ENCODE measurements at regions not wholly inside any gene's neighbourhood (a gene's known extent, or its start where the extent isn't known, plus 50 kb on each side); places are given as distances from the start of the nearest gene placed in this dataset.

- no peak for DNase-seq
Measured at GRCh38 chr9:81390792-81391456, 298.4 kb downstream of the TLE1 start.

DNA sequence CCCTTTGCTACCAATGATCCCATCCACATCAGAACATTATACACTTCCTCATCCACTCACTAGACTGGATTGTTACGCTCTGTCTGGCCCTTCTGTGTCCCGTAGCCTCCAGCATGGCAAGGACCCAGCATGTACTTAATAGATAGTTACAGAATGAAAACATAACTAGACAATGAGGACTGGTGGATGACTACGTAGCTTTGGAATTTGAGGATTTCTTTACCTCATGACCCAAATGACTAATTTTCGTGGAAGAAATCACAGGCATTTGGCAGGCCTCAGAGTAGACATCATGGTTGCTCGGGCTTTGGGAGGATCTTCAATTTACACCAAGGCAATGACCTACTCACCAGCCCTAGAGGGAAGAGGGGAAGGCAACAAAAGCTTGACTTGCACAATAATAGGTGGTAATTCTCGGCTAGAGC lies 299.8 kb downstream of the TLE1 start:
- DNase-seq = peak; percentile 48

GRCh38 chr9:81388831-81389230 lies 300.5 kb downstream of the TLE1 start:
- DNase-seq = no peak

DNA sequence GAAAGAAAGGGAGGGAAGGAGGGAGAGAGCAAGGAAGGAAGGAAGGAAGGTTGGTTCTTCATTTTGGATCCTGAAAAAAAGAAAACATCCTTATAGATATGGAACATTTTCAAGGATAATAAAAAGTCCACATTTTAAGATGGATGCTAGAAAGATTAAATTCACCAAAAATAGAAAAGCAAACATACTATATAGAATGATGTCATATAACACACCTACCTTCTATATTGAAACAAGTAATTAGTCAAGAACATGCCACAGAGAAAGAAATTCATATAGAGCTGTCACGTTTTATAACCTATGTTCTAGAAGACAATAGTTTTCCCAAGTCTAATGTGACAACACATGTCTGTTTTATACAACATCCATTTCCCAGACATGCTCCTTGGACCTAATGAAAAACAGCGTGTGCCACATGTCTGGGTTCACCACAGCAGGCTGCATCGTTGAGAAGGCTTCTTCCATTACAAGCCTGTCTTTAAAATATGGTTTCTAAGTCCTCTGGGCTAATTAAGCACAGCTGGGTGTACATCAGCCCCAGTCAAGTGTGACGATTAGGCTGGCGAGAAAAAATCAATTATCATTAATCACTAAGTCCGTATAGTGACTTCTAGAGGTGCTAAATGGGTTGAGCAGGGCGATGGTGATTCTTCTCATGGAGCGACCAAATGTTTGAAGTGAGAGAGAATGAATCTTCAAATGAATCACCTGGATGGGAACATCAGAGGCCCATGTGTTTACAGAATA lies 301.8 kb downstream of the TLE1 start:
- no peak for DNase-seq

GRCh38 chr9:81384911-81385310 lies 304.4 kb downstream of the TLE1 start:
- DNase-seq = no peak

DNA sequence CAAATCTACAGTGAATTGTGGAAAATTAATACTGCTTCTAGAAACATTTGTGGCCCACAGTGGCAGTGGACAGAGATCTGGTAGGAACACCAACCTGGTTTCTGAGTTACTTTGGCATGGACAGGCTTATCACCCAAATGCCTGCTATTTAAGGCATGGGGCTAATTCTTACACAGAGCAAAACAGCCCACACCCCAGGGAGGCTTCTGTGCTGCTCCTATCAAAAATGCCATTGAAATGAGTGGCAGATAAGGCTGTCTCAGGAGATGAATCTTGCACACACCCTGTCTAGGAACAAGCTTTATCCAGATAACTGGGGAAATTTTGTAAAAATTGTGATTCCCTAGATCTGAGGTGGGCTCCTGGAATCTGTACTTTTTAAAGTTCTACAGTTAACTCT lies 307.1 kb downstream of the TLE1 start:
- no peak for DNase-seq

DNA sequence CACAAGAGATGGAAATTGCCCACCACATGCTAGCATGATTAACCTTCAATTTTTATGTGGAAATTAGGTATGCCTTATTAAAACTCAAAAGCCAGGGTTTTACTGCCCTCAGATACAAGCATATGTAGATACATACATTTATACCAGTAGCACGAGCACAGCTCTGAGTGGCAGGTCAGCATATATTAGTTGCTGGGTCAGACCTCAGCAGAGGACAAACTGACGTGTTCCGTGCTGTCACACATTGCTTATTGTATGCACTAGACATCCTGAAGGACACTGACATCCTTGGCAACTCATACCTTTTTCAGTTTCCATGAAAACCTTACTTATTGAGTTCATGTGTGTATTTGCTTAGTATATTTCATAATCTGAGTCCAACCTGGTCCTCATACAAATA lies 307.7 kb downstream of the TLE1 start:
- DNase-seq = no peak

DNA sequence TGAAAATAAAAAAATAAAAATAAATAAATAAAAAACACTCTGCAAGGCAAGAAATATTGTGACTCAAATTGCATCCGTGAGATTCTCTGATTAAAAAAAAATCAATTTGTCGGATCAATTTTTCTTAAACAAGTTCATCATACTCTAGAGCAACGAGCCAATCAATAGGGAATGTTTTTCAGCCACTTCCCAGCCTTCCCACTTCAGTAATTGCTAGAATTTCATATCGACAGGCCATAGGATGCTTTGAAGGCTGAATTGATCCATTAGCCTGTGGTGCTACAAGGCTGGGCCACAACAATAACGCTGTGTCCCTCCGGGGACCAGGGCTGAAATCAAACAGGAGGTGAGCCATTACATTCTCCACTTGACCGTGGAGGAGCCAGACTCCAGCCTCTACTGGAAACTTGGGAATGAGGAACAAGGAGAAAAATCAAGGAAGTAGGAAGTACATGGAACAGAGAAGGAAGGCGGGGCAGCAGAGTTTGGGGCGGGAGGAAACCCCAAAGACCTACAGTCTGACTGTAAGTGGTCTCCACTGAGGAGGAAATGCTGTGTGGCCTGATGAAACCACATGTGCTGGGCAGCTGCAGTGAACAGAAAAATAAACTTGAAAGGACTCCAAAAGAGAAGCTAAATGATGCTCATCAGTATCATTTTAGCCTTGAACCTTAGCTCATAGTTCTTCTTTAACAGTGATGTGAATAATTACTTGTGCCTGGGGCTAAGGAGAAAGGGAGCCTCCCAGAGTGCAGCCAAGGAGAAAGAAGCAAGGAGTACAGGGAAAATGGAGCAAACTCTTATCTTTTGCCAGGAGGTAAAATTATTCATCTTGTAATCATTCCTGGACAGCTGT lies 308.6 kb downstream of the TLE1 start:
- no peak for DNase-seq

DNA sequence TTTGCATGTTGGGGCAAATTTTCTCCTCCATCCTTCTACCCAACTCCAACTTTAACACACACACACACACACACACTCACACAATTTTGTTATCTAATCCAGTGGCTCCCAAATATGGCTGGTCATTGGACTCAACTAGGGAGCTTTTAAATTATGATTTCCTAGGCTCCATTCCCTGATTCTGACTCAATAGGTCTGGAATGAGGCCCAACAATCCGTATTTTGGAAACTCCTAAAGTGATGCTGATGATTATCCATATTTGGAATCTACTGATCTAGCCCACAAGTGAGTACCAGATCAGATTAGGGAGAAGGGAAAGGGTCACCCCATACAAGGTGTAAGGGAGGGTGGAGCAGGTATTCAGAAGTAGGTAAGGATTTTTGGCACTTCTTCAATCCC lies 309.7 kb downstream of the TLE1 start:
- DNase-seq = no peak

GRCh38 chr9:81377921-81378320 lies 311.4 kb downstream of the TLE1 start:
- DNase-seq = no peak

- DNase-seq = no peak
Measured at GRCh38 chr9:81377320-81377719, 312.0 kb downstream of the TLE1 start.

DNA sequence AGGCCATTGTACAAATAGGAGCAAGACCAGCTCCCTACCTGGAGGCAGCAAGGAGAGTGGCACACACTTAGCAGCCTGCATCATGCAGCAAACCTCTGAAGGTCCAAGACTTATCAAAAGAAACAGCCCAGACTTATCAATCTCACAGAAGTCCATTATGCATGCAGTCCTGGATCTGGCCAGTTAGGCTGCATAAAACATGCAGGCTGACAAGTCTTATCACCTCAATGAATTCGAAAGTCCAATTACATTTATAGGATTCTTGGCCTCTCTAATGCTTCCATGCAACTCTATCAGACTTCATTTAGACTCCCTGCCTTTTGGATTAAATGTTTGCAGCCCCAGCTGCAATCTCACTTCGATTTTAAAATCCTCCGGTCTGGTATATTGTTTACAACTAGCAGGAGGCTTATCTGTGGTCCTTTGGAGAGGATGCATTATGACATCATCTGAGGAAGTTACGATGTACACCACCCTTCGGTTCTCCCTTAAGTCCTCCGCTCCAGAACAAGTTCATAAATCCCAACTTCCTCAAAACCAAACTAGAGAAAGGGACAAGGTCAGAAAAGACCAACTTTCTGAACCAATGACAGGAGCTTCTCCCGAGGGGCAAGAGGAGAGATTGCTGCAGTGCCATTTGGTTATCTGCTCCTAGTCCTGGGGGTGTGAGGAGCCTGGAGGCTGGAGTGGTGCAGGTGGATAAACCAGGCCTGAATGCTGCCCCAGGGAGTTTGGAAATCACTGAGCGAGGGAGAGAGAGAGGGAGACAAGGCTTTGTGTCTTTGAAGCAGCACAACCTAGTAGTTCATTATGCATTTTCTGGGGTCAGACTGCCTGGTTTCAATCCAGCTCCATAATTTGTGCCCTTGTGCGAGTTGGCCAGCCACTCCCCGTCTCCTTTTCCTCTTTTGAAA lies 313.9 kb downstream of the TLE1 start:
- no peak for DNase-seq

GRCh38 chr9:81374459-81375186 lies 314.7 kb downstream of the TLE1 start:
- no peak for DNase-seq

DNA sequence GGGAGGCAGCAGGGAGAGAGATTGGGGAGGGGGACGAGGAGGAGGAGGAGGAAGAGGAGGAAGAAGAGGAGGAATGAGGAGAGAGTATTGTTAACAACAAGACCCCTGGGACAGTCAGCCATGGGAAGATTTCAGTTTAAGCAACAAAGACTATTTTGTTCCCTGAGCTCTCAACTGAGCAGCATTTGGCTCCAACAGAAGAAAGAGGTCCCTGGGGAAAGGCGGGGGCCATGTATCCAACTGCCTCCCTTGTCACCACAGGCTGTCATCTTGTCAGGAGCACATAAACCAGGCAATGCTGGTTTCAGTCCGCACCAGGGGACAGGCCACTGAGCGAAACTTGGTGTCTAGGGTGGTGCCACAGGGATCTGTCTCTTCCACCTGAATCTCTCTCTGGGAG lies 316.1 kb downstream of the TLE1 start:
- DNase-seq = no peak

DNA sequence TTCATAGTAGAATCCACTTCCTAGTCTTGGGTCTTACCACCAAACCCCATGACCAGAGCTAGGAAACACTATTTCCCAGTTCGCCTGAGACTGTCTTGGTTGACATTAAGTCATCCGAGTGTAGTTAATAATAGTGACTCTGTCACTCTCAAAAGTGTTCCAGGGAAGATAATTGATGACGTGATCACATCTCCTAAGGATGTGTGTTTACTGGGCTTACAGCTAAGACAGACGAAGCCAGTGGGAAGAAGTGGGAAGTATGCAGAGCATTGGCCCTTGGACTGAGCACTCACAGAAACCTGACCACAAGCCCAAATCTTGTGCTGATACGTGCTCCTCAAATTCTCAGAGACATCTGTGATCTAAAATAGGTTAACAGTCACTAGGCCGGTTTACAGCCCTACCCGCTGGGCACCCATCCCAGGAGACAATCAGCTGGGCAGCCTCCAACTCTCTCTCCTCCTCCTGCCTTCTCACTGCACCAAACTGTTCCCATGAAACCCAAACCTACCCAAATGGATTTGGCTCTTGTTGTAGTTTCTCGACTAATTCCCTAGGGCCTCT lies 316.6 kb downstream of the TLE1 start:
- DNase-seq = no peak

DNA sequence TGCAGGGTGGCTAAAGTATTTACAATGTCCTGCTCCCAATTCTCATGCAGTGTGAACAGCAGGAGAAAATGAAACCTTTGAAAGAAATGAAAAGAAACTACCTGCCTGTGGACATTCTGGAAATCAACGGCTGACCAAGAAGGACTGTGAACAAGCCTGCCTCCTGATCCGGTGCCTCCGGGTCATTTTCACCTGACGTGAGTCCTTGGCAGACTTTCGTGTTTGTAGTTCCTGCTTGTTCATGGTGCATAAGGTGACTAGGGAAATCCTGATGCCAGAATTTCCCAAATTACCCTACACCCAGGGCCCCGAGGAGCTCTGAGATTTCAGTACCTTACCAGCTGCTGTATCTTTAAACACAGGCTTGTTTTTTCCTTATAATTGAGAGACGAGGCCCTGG lies 317.5 kb downstream of the TLE1 start:
- DNase-seq = no peak

DNA sequence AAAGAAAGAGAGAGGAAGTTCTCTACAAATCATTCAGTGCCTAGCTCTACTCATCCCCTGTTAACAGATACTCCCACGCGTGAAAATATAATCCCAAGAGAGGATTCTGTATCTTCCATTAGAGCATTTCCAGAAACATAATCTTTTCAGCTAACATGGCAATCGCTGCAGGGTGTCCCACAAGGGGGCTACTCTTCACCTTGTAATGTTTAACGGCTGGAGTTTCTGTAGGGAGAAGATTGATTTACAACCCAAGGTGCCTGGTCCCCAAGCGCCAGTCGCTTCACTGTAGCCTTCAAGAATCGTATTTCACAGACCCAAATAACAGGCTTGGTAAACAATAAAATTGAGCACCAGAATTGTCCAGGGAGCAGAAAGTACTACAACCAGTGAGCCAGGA lies 318.7 kb downstream of the TLE1 start:
- no peak for DNase-seq

DNA sequence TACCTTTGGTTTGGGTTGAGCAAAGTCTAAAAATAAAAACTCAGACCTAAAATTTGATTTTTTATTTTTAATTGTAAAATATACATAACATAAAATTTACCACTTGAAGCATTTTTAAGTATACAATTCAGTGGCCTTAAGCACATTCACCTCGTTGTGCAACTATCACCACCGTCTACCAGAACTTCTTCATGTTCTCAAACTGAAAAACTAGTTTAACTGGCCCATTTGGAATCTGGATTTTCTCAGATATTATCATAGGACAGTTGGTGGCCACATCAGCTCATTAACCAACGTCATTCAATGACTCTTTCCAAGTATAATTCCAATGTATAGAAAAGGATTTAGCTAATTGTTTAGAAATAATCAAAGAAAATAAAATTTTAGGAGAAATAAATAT lies 319.3 kb downstream of the TLE1 start:
- no peak for DNase-seq

DNA sequence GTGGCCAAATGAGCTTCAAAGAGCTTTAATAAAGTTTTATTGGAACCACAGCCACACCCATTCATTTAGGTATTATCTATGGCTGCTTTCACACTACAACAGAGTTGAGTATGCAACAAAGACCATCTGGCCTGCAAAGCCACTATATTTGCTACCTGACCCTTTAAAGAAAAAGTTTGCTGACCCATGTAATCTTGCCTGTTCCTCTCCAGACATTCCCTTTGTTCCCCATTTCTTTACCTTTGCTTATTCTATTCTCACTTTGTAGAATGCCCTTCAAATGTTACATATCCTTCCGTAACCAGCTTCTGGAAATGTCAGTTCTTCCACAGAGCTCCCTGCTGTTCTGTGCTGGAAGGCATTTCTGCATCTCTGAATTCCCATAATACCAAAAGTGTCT lies 320.2 kb downstream of the TLE1 start:
- DNase-seq = no peak

- no peak for DNase-seq
Measured at GRCh38 chr9:81363916-81364480, 325.3 kb downstream of the TLE1 start.
